NCI-H1694 treated with DMSO at 0.1 percent for 48 hours (cell line): ENCODE measurements at regions not wholly inside any gene's neighbourhood (a gene's known extent, or its start where the extent isn't known, plus 50 kb on each side); places are given as distances from the start of the nearest gene placed in this dataset.
"Not testable (repeated sequence)": the region's sequence is repeated elsewhere in the genome, so short reads cannot be mapped to it uniquely, and the experiment has no call there.

ENCODE experiments used
- DNase-seq: peaks from one replicate; lab custom pipeline; 2025; lab: John Stamatoyannopoulos, UW

- DNase-seq: no peak
These were observed 1623.3 kb upstream of the B3GALT2 start for GRCh38 chr1:194809665-194810064.

GRCh38 chr1:194809215-194809614 lies 1622.8 kb upstream of the B3GALT2 start:
- no peak for DNase-seq

GRCh38 chr1:194807530-194808220 lies 1621.3 kb upstream of the B3GALT2 start:
- no peak for DNase-seq

GRCh38 chr1:194802572-194802971 lies 1616.2 kb upstream of the B3GALT2 start:
- DNase-seq: no peak

GRCh38 chr1:194795917-194796593 lies 1609.6 kb upstream of the B3GALT2 start:
- DNase-seq: no peak

- DNase-seq: no peak
These were observed 1600.6 kb upstream of the B3GALT2 start for GRCh38 chr1:194787001-194787400.

GRCh38 chr1:194786027-194786426 lies 1599.6 kb upstream of the B3GALT2 start:
- DNase-seq: no peak

GRCh38 chr1:194776657-194777056 lies 1590.2 kb upstream of the B3GALT2 start:
- no peak for DNase-seq

GRCh38 chr1:194774535-194774934 lies 1588.1 kb upstream of the B3GALT2 start:
- no peak for DNase-seq

- peak; percentile 95 for DNase-seq
These were observed 1569.0 kb upstream of the B3GALT2 start for GRCh38 chr1:194755241-194755994.

- DNase-seq: not testable (repeated sequence)
These were observed 1552.4 kb upstream of the B3GALT2 start for GRCh38 chr1:194738843-194739242.

GRCh38 chr1:194734970-194735369 lies 1548.6 kb upstream of the B3GALT2 start:
- no peak for DNase-seq

GRCh38 chr1:194731025-194731424 lies 1544.6 kb upstream of the B3GALT2 start:
- DNase-seq: no peak

- DNase-seq: no peak
These were observed 1543.9 kb upstream of the B3GALT2 start for GRCh38 chr1:194730304-194730703.

GRCh38 chr1:194723067-194723466 lies 1536.7 kb upstream of the B3GALT2 start:
- no peak for DNase-seq

GRCh38 chr1:194717941-194718340 lies 1531.5 kb upstream of the B3GALT2 start:
- no peak for DNase-seq

GRCh38 chr1:194717334-194717733 lies 1530.9 kb upstream of the B3GALT2 start:
- no peak for DNase-seq

GRCh38 chr1:194710671-194711070 lies 1524.3 kb upstream of the B3GALT2 start:
- no peak for DNase-seq

- no peak for DNase-seq
These were observed 1523.0 kb upstream of the B3GALT2 start for GRCh38 chr1:194709439-194709838.

GRCh38 chr1:194707074-194707473 lies 1520.7 kb upstream of the B3GALT2 start:
- DNase-seq: no peak

GRCh38 chr1:194705123-194705854 lies 1518.9 kb upstream of the B3GALT2 start:
- DNase-seq: no peak

- no peak for DNase-seq
These were observed 1512.5 kb upstream of the B3GALT2 start for GRCh38 chr1:194698908-194699318.
